Activated CD8-positive, alpha-beta memory T cell treated with anti-CD3 and anti-CD28 coated beads for 24 hours (primary cell): ENCODE measurements at regions not wholly inside any gene's neighbourhood (a gene's known extent, or its start where the extent isn't known, plus 50 kb on each side); places are given as distances from the start of the nearest gene placed in this dataset.
A peak's percentile ranks its signal among the peaks of the same experiment; 100 is the strongest.

Experiments
- DNase-seq: peaks from one replicate; pipeline ENCODE4 v3.0.0-alpha.2; 2020

DNA sequence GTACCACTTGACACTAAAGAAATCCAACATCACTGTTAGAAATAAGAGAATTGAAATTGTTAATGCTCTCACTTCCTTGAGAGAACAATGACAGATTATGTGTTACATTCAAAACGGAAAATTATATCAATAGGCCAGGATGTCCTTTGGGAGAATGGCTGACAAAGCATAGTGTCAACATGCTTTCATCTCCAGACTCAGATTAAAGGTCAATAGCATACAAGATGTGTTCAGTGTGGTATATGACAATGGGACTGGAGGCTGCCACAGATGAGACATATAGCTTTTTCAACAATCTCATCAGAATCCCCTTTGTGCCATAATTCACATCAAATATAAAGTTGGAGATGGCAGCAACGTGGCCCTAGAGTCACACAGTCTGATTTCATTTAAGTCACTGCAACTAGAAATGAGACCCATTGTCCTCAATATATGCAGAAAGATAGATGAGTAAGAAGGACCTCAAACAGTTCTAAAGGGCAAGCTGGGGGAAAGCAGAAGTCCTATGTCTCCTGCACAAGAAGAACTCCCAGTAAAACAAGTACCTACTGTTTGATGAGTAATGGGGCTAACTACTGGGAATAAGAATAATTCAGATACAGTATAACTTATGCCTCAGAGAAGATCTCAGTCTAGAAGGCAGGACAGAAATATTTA is 327.9 kb downstream of the TTLL7 start:
- DNase-seq = no peak

DNA sequence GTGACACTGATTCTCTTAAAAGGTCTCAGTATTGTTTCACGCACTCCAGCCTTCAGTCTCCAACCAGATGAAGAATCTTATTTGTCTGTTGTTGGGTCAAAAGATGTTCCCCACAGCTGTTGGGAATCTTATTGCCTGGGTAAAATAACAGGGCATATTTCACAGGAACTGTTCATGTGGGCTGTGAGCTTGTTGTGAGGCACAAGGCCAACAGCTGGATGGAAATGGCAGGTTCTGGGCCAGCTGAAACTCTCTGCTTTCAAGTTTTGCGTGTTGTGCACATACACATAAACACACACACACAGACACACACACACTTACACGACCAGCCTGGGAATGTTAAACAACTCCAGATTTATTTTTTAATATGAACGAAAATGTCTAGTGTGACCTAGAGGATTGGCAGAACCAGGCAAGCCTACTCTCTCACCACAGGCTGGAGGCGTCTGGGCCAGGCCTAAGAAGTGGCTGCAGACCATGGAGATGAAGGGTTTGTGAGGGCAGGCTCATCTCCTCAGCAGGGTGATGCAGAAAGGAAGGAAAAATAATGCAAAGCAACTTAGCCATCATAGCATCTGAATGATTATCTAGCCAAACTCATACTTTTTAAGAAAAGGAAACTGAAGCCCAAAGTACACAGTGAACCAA is 357.0 kb downstream of the TTLL7 start:
- DNase-seq = no peak

DNA sequence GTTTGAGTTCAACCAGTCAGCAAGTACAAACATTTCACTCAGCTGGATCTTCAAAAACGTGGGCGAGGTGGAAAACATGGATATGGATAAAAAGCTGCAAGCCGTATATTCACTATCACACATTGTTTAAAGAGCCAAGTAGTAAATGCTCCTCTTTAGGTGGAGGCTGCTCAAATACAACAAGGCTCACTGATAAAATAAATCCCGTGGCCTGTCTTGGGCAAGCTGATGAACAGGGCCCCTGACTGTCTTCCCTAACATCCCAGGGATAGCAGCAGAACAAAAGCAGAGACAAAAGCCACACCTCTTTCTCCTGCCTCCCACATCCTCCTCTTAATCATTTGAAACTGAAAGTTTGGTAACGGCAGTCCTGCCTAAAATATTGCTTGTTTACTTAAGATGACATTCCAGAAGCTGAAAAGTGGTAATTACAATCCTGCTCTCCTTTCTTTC is 357.7 kb downstream of the TTLL7 start:
- DNase-seq = no peak

DNA sequence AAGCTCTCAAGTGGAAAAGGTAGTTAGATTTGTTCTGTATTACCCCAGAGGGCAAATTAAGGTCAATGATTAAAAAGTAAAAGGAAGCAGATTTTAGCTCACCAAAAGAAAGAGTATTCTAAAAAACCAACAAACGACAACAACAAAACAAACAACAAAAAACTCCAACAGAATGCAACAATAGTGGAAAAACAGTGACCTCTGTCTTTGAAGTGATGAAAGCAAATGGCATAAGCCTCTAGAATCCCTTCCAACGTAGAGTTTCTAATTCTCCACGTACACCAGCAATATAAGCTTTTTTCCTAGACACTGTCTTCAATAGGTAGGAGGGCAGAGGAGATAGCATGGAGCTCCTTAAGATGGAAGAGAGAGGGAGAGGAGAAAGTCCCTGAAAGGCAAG is 359.1 kb downstream of the TTLL7 start:
- no peak for DNase-seq

DNA sequence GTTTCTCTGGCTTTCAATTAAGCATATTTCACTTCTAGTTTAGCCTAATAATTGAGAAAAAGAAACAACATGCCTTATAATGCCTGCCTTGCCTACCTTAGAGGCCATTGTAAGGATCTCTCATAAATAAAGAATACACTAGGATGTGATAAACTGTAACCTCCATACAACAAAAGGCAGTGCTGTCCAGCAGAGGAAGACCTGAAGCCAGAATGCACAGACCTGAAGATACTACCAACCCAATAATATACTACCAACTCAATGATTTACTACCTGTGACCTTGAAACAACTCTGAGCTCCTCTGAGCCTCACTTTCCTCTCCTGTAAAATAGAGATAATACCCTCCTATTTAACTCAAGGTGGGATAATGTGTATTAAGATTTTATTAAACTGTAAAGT is 361.3 kb downstream of the TTLL7 start:
- DNase-seq = no peak

DNA sequence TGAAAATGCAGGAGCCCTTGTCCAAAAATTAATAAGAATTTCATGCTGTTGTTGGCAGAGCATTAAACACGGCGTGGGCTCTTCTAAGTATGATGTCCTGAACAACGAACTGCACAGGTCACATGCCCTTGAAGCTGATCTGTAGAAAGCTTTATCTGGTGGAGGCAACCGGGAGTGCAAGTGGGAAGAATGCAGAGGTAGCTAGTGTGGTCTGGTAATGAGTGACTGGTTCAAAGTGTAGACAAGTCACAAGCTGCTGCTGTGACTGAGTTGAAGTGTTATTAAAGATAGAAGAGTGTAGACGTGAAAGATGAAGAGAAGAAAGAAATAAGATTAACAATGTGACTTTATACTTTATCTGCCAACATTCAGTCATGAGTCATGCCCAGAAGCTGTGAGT is 361.9 kb downstream of the TTLL7 start:
- DNase-seq = no peak

DNA sequence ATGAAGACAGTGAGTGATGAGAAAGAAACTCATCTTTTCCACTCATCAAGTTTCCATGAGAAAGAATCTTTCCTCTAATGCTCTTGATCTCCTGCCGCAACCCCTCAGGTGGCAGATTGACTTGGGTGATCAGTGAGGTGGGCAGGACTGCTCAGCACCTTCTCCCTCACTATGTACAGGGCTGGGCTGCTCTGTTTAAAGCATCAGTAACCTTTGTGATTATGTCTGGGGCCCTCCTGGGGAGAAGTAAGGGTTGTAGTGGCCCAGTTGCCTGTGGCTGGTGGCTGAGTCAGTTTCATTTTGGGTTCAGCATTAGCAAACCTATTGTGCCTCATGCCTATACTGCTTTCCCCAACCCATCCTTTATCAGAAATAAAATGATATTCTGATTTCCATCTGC is 366.0 kb downstream of the TTLL7 start:
- DNase-seq = peak; percentile 53

DNA sequence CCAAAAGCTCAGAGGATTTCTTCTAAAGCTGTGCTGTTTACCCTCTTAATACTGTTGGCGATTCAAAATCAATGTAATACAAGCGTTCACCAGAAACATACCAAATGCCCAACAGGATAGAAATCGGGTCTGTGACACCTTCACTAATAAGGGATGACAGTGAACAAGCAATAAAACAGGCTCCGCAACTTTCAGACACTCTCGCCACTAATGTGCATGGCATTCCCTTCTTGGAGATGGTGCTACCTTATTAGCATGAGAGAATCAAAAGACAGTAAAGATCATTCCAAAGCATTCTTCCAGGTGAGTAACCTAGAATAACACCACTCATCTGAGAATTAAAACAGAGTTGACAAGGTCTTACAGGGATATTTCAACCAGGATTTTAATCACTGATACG is 367.1 kb downstream of the TTLL7 start:
- DNase-seq = no peak

DNA sequence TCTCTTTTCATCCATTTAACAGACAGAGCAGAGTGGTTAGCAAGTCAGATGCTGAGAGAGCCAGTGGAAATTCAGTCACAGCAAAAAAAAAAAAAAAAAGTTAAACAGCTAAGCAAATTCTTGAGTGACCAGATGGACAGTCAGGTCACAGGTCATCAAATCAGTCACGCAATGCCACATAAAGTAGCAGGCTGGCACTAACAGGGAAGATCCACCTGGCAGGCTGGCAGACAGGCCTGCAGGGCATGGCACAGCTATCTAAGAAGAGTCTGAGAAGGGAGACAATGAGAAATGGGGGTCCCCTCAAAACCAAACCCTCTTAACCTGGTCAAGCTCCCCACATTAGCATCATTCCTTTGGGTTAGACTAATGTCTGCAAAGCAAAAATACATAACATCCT is 371.9 kb downstream of the TTLL7 start:
- DNase-seq = no peak

DNA sequence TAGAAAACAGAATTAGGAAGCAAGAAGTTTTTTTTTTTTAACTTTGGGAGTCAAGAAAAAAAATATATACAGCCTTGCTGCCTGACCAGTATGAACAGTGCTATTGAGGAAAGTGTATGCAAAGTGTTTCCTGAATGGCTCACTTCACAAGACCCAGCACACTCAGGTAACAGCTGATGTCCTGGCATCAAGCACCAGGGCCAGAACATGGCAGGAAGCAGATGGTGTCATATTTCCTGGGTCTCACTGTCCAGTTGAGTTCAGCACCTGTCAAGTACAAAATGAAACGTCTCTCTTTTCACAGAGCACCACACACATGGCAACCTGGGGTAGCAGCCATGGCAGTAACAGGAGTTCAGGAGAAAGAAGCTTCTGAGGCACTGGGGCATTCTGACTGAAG is 372.3 kb downstream of the TTLL7 start:
- no peak for DNase-seq

DNA sequence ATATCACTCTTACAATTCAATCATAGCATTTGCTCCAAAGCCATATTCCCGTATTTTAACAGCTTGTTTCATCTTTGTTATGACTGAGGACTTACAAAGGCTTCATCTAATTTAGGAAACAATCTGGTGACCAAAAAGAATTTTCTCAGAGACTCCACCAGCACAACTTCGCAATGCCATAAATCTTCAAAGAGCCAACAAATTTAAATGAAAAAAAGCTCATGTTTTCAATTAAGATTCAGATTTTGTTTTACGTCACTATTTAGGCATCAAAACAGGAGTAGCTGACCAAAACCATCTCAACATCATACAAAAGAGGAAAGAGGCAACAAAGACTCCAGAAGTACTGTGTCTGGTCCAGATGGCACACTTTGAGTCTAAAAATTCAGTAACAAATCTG is 373.3 kb downstream of the TTLL7 start:
- no peak for DNase-seq

DNA sequence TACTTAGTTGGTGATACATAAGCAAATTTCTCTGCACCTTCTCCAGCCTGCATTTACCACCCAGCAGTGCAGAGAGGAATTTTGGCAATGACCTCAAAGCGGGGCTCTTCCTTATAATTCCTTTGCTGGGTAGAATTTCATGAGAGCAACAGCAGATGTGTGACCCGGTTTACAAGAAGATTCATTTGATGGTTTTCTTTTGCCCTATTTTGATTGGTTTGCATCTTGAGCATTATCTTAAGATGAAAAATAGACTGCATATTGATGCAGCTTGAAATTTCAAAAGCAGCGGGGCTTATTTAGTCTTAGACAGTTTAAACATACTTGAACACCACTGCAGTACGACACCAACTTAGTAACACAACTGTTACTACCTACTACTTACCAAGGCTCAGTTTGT is 378.9 kb downstream of the TTLL7 start:
- no peak for DNase-seq

DNA sequence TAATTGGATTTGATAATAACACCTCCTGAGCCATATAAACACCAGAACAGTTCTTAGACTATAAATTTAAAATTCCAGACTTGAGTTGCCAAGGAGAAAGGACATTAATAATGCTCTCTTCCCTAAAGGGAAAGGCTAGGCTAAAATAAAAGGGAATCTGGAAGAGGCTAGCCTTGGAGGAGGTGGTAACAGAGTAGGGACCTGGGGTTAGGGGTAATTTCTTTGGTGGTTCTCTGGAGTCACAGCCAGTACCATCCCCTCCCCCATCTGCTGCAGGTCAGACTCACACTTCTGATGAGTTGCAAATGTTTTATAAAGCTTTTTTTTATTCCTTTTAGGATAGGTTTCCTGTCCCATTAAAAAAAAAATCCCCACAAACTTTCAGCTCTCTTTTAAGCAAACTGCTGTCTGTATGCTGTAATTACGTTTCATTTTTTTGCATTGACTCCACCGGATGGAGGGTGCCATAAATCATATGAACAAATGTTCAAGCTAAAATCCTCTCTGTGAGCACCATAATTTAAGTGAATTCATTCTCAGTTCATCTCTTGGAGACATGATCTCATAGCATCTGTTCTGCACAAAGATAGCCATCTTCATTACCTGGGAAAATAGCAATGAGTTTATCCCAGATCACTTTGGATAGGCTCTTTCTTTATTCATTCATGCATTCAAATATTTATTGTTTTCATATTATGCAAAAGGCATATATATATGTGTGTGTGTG is 379.6 kb downstream of the TTLL7 start:
- DNase-seq = no peak

DNA sequence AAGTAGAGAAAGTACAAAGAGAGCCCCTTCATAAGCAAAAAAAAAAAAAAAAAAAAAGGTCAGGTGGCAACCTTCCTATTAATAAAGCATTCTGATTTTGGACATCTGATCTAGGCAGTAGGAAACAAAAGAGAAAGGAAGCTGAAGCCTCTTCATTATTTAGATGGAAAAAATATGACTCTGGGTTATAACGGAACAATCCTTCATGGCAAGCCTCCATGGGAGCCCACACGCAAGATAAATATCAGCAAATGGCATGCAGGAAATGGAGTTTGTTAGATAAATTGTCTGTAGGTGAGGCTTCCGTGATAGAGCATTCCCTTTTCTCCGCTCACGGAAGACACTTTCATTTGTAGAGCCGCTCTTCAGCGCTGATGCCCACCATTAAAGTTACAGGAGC is 381.0 kb downstream of the TTLL7 start:
- DNase-seq = no peak

DNA sequence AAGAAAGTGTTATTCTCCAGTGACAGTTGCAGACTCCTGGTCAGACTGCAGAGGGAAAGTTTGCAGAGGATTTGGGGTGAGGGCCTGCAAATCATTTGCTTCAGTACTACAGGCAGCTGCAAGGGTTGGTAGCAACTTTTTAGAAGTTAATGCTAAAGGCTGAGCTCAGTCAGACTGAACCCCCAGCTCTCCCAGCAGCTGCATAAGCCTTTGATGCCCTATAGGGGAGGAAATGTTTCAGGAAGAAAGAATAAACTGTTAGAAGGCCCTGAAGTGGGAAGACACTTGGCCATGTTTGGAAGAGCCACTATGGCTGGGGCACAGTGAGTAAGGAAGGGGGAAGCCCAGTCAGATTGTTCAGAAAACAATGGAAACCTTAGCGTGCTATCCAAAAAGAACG is 383.6 kb downstream of the TTLL7 start:
- DNase-seq = no peak

DNA sequence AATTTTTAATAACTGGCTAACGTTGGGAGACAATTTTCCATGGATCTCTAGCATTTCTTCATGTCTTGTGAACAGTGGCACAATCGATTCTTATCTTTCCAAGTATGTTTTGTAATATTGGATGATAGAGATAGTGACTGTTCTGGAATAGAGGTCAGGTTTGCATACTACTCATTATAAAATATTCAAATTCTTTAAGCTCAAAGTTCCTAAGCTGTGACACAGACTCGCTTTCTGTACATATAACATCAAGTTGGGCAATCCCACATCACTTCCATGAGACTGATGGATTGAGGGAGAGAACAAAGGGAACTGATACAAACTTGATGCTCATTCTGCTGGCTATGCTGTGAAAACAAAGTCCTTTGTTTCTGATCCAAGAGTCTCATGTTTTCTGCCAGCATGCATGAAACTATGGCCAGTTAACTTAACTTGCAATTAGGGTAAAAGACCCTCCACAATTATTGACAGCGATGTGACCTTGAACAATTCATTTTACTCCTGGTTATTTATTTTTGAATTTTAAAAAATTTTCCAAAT is 392.4 kb downstream of the TTLL7 start:
- DNase-seq = no peak

DNA sequence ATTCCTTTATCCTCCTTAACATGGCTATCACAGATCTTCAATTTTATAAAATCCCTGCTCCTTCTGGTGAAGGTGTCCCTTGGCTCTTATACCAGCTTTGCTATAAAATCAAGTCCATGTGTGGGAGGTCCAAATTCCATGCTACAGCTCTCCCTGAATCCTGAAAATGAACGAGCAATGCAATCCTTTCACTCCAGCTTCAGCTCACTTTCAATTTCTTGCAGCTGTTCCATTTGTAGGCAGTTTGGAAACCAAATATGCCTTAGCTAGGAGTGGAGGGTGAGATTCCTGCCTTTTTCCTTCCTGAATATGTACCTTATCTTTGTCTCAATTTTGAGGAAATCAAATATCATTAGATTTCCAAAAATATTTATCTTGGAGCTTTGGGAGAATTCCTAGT is 402.6 kb downstream of the TTLL7 start:
- no peak for DNase-seq

DNA sequence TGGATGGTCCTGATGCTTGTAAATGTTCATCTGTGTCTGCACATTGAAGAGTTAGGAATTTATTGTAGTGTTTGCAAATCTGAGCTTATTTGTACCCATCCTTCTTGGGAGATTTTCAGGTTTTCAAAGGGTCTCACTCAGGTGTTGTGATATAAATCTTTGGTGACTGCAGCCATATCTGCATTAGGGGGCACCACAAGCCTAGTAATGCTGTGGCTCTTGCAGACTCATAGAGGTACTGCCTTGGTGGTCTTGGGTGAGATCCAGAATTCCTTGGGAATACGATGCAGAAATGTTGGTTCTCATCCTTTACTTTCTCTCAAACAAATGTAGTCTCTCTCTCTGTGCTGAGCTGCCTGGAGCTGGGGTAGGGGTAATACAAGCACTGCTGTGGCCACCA is 405.9 kb downstream of the TTLL7 start:
- DNase-seq = no peak

DNA sequence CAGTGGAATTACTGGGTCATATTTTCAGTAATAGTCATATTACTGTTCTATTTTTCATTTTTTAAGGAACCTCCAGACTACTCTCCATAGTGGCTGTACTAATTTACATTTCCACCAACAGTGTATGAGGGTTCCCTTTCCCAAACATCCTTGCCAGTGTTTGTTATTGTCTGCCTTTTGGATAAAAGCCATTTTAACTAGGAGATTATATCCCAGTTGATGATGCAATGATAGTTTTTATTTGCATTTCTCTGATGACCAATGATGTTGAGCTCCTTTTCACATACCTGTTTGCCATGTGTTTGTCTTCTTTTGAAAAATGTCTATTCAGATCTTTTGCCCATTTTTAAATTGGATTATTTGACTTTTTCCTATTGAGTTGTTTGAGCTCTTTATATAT is 410.8 kb downstream of the TTLL7 start:
- no peak for DNase-seq

DNA sequence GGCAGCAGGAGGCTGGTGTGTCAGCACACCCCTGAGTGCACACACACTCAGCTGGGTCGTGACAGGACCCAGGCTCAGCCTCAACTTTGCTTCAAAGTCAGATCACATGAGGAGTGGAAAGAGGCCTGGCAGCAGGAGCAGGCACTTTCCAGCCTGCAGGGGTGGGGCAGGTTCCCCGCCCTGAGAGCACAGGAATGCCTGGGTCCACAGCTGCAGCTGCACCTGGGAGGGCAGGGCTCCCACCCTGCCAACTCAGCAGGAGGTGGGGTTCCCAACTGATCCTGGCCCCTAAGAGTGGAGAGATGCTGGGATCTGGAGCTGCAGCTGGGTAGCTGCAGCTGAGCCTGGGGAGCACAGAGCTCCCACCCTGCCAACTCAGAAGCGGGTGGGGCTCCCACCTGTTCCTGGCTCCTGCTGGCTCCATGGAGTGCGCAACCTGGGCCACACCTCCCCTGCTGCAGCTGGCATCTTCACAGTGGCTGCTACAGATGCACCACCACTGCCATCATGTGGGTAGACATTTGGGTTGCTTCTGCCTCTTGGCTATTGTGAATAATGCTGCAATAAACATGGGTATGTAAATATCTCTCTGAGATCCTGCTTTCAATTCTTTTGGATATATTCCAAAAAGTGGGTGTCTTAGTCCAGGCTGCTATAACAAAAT is 415.4 kb downstream of the TTLL7 start:
- no peak for DNase-seq

DNA sequence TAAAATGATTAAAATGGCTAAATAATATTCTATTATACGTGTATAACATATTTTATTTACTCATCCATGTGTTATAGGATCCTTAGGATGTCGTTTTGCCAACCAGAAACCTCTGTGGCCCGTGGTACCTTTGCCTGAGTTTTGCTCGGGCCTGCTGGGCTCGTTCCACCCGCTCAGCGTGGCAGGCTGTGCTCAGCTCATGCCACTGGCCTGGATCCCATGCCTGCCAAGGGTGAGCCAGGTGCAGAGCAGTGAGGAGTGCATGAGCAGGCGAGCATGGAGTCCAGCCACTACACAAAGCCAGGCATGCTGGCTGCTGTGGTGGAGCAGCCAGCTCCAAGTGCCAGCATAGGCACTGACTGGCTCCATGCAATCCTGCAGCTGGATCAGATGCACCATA is 417.2 kb downstream of the TTLL7 start:
- no peak for DNase-seq

DNA sequence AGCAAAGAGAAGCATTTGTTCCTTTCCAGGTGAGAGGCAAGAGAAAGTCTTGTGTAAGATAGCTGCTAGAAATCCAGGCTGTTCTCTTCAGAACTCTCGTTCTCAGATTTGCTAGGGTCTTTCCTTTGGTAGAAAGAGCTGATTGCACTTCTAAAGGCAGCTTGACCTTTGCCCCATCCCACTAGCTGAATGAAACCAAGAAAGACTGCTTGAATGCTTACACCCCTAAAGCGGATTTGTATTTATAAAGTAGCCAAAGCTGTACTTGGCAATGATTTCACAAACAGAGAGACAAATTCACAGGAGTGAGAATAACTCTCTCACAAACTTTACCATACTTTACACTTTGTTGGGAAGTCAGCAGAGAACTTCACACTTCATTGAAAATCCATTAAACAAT is 424.1 kb downstream of the TTLL7 start:
- DNase-seq = no peak

DNA sequence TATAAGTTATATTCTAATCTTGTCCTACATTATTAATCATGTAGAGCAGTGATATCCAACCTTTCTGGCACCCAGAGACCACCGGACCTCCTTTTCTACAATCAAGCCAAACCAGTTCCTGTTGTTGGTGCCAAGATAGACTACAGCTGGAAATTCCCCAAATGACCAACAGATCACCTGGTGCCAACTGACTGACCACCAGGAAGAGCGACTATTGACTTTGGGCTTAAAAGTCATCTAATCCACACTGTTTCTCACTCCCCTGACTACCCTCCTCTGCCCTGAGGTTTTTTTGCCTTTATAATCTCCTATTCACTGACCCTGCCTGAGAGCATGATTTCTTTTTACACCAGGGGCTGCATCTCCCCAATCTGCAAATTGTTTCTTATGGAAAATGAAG is 425.2 kb downstream of the TTLL7 start:
- DNase-seq = no peak

DNA sequence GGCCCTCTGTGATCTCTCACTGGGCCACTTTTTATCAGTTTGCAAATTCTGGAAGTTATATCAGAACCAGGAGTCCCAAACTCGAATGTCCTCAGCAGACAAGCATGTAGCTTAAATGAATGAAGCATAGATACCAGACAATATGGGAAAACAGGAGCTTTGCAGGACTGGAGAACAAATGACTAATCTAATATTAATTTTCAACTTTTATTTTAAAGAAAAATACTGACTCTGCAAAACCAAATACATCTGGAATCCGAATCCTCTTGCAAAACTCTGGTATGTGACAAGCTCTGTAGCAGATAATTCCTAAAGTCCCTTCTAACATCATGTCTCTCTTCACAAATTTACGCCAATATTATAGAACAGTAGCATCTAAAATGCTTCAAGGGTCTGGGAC is 427.4 kb downstream of the TTLL7 start:
- no peak for DNase-seq
